Left renal pelvis (tissue), 4 donors: ENCODE measurements at regions not wholly inside any gene's neighbourhood (a gene's known extent, or its start where the extent isn't known, plus 50 kb on each side); places are given as distances from the start of the nearest gene placed in this dataset.
A peak's percentile ranks its signal among the peaks of the same experiment; 100 is the strongest.
"Not testable (repeated sequence)": the region's sequence is repeated elsewhere in the genome, so short reads cannot be mapped to it uniquely, and the experiment has no call there.

Source experiments
- DNase-seq, 4 donors: peaks; one replicate each; pipeline ENCODE4 v3.0.0-alpha.2; 2013; ENCODE audit warnings: low read depth in 4 of 4, low spot score in 3 of 4

DNA sequence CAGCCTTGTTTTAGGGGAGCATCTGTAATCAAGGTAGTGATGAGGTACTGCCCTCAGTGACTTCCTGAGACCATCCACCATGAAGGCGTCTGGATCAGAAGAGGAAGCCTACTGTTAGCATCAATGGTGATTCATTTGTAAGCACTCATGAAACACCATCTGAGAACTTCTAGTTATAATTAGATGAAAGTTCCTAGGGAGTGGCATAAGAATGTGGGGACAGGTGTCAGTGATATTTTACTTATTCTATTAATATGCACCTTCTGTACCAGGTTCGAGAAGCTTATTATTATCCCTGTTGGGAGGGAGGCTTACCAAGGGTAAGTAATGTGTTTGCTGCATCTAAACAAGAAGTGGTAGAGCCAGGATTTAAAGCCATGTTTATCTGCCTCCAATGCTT, 295.8 kb upstream of the TBL1XR1 start:
- DNase-seq: no peak

GRCh38 chr3:177494216-177494615, 296.9 kb upstream of the TBL1XR1 start:
- no peak for DNase-seq

DNA sequence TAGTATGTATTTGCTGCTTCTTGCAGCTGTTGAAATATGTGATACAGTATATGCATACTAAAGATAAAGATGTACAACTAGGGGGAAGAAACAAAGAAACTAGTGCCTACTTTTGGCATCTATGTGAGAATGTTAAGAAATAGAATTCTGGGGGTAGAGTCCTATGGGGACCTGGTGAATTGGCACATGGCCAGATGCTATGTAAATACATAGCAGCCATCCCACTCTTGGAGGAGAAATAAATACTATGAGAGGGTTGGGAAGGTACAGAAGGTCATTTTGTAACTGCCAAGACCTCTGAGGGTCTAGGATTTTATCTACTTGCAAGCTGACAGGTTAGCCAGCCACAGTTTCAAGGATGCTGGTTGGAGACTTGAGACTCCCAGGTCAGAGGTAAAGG, 298.3 kb upstream of the TBL1XR1 start:
- DNase-seq: no peak

DNA sequence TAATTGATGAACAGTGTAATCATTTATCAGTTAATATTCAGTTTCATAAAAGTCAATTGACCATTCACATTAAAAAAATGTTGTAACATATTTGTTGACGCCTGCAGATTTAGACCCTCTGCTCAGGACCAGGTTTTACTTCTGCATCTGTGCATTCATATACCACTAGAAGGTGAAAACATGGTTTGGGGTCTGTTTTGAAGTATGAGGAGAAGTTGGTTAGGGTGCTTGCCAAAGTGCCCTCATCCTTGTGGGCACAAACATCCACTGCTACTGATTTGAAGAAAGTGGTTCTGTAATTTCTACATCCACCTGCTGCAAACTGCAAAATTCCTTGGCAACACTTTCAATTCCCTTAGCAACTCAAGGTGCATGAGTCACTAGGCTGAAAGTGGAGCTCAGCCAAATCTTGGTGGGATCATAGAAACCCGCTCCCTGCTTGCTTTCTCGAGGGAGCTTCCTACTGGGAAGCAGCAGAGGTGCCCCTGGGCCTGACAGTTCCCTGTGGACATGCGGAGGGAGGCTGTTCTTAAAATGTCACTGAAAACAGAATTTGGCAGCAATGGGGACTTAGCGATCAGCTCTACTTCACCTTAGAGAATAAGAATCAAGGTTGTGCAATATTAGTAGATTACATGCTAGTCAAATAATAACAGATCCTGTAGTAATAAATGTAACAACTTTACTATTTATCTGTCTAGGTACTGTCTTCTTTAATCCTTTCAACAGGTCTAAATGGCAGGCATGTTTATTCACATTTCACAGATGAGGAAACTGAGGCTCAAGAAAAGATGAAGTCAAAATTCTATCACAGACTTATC, 301.0 kb upstream of the TBL1XR1 start:
- no peak for DNase-seq

- DNase-seq: not testable (repeated sequence)
Measured at GRCh38 chr3:177499039-177499438, 301.8 kb upstream of the TBL1XR1 start.

DNA sequence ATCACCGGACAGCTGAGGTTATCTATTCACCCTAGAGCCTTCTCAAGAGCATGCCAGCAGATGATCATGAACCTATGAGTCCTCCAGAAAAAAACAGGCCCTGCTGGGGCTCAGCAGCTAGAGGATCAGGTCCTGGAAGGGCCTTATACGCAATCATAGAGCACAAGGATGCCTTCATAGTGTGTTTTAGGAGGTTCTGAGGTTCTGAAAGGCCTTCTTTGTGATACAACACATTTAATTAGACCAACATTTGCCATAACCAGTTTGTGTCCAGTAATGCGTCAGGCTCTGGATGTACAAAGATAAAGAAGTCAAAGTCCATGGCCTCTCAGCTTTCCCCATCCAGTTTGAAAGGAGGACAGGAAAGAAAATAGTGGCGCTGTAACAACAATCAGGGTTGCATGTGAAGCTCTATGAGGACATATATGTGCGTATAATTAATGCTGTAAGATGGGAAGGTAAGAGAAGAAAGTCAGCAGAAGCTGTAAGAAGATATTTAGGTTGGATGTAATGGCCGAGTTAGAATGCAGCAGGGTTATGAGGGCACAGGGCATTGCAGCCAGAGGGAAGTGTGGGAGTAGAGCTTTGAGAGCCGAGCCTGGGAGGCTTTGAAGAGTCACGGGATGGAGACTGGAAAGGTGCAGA, 302.6 kb upstream of the TBL1XR1 start:
- no peak for DNase-seq

DNA sequence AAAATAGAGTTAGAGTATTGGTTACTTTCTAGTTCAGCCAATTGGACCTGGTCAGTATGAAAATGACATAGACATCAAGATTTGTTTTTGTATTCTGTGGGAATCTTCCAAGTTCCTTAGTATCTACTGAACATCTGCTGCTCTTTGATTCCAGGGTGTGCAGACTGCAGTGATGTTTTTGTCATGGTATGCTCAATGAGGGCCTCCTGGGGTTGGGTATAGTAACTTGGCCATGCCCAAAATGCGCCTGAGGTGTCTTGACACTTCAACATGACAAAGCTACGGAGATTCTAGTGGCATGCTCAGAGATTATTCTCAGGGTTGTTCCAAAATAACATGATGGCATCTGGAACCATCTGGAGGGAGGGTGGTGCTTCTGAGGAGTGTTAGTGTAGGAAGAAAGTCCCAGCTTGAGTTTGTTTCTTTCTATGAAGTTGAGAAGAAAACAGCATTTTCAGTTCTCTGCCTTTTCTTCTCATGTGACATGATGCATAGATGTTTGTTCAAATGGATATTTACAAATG, 313.5 kb upstream of the TBL1XR1 start:
- no peak for DNase-seq

DNA sequence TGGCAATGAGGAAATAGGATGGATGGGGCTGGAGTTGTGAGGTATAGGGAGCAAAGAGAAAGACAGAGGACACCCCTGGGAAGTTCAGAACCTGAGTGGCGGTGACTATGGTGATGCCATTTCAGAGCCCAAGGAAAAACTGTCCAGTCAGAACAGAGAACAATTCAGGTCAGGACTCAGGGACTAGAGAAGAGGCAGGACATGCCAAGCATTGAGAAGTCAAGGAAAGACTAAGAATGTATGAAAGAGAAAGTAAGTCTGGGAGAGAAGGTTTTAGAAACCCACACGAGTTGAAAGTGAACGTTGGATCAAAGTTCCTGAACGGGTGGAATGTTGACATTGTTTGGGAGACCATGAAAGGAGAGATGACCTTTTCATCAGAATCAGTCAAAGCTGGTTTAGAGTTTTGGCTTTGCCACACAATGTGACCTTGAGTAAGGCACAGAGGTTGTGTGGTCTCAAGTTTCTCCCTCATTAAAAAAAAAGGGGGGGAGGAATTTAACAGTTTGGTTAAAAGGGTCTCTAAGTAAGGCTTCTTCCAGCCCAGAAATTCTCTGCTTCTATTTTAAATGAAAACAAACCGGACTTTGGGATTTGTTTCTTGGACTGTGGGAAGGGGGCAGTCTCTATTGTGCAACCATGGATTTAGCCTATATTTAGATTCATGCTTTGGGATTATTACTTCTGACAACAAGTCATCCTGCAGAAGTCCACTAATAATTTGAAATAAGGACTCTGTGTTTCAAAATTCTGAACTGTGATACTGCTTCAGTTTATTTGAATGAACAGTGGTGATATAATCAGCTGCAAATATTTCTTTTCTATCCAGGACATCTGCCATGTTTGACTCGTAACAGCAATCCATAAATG, 315.9 kb upstream of the TBL1XR1 start:
- DNase-seq: no peak

DNA sequence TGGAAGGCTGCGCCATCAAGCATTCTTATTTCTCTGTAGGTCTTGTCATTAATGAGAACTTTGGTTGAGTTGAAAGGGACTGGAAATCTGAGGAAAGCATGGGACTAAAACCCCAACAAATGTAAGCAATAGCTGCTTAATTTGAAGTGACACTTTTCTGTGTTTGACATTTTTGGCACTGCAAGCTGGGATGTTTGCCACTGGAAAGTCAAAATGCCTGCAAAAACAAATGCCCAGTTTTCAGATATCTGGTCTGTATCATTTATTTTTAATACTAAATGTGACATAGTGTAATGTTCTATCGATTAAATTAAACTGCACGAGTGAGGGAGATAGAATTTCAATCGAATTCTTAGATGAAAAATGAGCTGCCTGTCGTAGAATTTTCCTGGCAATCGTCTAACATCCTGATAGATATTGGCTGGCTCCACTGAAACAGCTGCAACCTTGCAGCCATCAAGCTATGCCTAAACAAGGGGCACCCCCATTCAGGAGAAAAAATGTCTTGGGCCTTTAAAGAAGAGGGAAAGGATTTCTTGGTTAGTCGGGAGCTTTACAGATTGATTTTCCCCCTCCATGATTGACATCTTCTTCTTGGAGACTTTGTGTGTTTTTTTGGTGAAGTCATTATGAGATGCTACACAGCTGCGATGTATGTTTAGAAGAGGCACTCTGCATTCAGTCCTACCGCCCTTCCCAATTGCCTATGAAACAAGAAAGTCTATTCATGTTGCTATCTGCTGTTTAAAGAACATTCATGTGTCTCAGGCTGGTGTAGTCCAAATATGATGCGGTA, 316.7 kb upstream of the TBL1XR1 start:
- no peak for DNase-seq

DNA sequence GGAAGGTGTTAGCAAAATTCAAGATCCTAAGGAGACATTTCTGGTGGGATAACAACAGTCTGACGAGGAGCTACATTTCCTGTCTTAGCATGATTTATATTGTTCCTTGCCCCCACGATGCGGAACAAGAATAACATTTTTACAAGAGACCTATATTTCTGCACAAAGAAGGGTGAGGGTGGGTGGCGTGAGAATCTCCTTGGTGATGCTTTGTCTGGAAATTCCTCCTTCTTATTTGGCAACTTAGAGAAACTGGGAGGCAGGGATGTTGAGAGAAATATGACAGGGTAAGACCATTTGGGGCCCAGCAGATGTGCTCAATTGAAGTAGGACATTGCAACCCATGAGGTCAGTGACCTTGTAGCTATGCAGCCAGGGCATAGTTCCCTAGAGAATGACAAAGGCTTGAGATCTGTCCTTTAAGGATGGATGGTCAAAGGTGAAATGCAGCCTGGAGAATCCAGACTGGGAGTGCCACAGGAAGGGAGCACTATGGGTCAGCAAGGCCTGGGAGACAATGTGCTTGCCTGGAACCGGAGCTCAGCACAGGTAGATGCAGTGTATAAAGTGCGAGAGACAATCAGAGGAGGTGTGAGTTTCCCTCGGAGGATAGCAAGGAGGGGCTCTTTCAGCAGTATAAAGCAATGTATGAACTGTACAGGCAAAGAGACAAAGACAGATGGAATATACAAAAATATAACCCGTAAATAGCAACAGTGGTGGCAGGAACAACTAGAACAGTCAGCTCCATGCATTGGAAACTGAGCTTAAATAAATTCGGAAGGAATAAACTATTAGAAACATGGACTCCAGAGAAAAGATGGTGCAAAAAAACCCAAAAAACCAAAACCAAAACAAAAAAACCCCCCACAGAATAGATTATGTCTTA, 317.6 kb upstream of the TBL1XR1 start:
- DNase-seq: no peak

- DNase-seq: no peak
Measured at GRCh38 chr3:177515786-177516157, 318.5 kb upstream of the TBL1XR1 start.

DNA sequence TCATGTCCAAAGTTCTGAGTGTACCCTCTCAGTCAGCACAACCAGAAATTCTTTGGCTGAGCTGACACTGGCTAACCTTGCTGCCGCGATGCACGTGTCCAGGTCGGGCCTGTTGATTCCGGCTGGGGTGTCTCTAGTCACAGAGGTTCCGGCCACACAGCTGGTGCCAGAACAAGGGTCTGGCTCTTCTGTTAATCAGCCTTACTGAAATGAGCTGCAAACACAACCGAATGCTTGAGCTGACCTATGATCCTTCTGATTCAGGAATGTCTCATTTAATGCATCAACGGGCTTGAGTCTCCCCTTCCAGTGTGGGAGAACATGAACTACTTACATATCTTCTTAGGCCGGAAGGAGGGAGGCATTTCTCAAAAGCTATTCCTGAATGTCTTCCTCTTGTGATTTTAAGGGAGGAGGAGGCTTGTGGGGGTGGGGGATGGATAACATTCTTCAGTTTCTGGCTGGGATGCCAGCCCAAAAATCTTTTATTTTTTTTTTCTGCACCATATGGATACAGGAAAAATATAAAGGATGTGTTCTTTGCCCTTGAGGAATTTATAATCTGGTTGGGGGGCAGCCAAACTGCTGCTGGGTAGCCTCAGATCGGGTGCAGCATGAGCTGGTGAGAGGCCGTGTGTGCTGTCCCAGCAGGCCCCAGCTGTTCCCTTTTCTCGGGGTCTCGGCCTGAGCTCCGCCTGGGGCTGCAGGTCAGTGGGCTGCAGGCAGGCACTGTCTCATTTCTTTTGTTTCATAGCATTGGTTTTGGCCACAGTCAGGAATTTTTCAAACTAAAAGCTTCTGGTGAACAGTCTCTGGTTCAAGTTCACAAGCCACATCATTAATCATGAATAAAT, 319.1 kb upstream of the TBL1XR1 start:
- DNase-seq: peak; percentile 77 to 90 (median 82)

- no peak for DNase-seq
Measured at GRCh38 chr3:177517906-177518305, 320.6 kb upstream of the TBL1XR1 start.

- no peak for DNase-seq
Measured at GRCh38 chr3:177519588-177519987, 322.3 kb upstream of the TBL1XR1 start.

DNA sequence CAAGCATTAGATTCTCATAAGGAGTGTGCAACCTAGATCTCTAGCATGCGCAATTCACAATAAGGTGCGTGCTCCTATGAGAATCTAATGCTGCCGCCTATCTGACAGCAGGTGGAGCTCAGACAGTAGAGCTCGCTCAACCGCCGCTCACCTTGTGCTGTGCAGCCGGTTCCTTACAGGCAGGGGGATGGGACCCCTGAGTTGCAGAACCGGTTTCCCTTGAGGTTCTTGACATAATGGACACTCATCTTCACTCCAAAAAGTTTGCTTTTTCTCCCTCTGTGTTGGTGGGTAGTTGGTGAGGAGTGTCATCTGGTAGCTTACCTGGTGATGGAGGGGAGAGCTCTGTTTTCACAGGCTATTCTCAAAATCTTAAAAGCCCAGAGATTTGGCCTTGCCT, 324.0 kb upstream of the TBL1XR1 start:
- DNase-seq: no peak

DNA sequence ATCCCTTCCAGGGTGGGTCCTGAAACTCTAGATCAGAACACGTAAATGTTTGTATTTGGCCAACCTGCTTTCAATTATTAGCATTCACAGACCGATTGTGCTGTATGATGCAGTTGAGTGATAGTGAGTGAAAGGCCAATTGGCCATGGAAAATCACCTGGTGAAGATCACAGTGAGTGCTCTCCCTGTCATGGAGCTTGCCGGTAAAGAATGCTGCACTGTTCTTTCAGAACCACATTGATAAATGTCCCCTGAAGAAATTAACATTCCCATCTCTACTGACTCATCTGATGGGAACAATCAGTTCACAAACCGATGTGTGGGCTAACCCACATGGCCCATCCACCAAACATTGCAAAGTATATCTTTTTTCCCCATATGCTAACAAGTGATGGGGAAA, 324.8 kb upstream of the TBL1XR1 start:
- DNase-seq: no peak

DNA sequence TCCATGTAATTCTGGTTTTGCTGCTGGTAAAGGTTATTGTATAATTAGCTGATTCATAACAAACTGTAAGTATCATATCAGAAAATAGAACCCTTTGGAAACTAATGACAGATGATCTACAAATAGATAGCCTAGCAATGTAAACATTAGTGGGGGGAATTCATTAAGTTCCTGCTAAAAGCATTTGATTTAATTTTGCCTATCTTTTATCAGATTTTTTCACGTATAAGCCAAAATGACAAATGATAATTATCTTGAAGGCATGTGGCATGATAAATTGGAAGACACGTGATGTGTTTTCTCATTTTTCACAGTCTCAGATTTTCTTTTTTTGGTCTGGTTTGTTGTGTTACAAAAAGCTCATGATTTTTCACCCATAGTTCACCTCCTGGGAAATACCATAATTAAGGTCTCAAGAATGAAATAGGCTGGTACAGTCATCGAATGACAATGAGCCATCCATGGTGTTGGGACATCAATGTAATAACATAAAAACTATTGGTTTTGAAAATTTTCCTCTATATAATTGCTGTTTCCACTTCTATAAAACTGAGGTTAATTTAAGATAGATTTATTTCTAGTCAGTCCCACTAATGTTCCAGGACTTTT, 325.9 kb upstream of the TBL1XR1 start:
- no peak for DNase-seq

GRCh38 chr3:177523872-177524438, 326.7 kb upstream of the TBL1XR1 start:
- DNase-seq: no peak
